Esophagus squamous epithelium (tissue), 4 donors: ENCODE measurements at regions not wholly inside any gene's neighbourhood (a gene's known extent, or its start where the extent isn't known, plus 50 kb on each side); places are given as distances from the start of the nearest gene placed in this dataset.

Source experiments
- CTCF ChIP-seq, 6 experiments: fragments of 450-650 bp in 4 of 6; fragments of 200-600 bp in 2 of 6; sonication (generic) in 2 of 6; IDR thresholded peaks; one replicate each; pipeline ENCODE4 v1.5.1; 2016 to 2019; ENCODE audit warnings: antibody characterized with exemption in 6 of 6, mild to moderate bottlenecking in 4 of 6, moderate library complexity in 4 of 6
- POLR2A ChIP-seq, 4 donors: fragments of 450-650 bp; IDR thresholded peaks; one replicate each; pipeline ENCODE4 v1.6.1; 2017; ENCODE audit warnings: antibody characterized with exemption in 4 of 4, mild to moderate bottlenecking in 4 of 4, moderate library complexity in 3 of 4

DNA sequence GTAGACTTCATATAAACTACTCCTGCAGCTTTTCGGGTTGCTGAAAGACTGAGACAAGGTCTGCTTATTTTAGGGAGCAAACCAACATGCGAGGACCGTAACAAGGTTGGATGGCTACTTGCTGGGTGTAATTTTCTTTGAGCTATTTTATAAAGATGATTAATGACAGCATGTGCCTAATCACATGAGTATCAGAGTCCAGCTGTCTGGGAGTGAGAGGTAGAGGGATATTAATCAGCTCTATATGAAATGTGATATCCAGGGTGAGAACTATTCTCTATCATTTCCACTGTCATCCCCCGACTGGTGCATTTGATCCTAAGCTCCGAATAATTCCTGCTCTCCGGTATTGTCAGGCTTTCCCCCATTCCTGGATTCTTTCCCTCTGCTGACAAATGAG lies 193.8 kb upstream of the HMHB1 start:
- TF ChIP-seq CTCF (IDR thresholded peaks at IDR 0.05) (no peak), POLR2A (IDR thresholded peaks at IDR 0.05) (no peak)
